Fibroblast of the aortic adventitia (primary cell): ENCODE measurements at regions not wholly inside any gene's neighbourhood (a gene's known extent, or its start where the extent isn't known, plus 50 kb on each side); places are given as distances from the start of the nearest gene placed in this dataset.

ENCODE experiments used
- DNase-seq: peaks from one replicate; pipeline ENCODE4 v3.0.0-alpha.2; 2010; ENCODE audit warnings: low read depth
- H3K4me3 ChIP-seq: 2 replicates; pipeline ENCODE4 v1.5.1; 2011; ENCODE audit warnings: low read depth, mild to moderate bottlenecking, control low read depth, low read length, moderate library complexity
- CTCF ChIP-seq: IDR thresholded peaks from 2 replicates; pipeline ENCODE4 v1.5.1; 2011; ENCODE audit warnings: mild to moderate bottlenecking, low read length, control low read depth, inconsistent platforms; ENCODE audit not compliant: insufficient read depth

GRCh38 chr15:58279106-58279505 lies 140.9 kb downstream of the AQP9 start:
- H3K4me3 ChIP-seq: no peak overlapping the region
- DNase-seq: no peak
- TF ChIP-seq CTCF: no peak

DNA sequence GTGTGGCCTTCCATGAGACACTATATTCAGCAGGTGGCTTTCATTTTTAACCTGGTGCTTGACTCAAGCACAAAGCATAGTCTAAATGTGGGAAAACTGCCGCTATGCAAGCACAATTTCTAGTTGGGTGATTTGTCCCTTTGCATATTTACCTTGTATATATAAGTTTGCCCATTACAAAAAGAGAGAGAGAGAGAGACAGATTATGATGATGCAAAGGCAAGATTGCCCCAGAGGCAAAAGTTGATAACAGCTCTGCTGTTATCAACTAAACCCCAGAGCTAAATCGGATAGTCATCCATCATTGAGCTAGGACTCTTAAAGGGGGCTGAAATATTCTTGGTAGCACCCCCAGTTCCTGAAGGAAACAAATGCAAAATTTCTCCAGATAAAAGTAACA lies 141.5 kb downstream of the AQP9 start:
- DNase-seq: no peak
- no peak for TF ChIP-seq CTCF
- no peak overlapping the region for H3K4me3 ChIP-seq

DNA sequence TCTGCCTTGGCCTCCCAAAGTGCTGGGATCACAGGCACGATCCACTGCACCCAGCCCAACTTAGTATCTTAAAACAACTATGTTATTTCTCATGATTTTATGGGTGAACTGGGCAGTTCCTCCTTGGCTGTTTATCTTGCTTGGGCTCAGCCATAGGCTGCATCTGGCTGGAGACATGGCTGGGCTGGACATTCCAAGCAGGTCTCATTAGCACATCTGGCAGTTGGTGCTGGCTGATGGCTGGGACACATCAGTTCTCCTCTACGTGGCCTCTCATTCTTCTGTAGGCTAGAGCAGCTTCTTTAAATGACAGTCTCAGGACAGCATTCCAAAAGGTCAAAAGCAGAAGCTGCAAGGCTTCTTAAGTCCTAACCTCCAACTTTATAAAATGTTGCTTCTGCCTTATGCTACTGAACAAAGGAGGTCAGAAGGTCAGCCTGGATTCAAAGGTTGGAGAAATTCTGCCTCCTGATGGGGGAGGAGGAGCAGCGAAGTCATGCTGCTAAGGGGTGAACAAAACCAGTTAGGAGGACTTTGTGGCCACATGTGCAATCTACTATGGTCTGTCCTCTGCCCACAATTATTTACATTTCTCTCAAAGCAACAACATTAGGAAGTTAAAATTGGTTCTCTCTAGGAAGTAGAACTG lies 144.0 kb downstream of the AQP9 start:
- no peak for DNase-seq
- no peak overlapping the region for H3K4me3 ChIP-seq
- no peak for TF ChIP-seq CTCF

DNA sequence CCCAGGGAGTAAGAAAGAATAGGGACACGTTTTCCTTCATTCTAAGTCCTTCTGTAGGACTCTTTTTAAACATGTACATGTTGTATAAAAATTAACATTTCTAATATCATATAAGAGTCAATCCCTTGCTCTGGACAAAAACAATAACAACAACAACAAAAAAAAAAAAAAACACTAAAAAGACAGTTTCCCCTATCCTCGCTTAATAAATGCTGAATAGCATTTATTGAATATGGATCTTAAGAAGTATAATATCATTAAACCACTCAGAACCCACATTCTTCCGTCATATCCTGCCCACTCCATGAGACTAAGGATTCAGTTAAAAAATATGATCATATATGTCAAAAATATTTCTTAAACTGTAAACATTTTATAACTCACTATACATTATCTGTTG lies 145.1 kb downstream of the AQP9 start:
- TF ChIP-seq CTCF: no peak
- H3K4me3 ChIP-seq: no peak overlapping the region

GRCh38 chr15:58284293-58284692 lies 146.1 kb downstream of the AQP9 start:
- no peak for TF ChIP-seq CTCF
- H3K4me3 ChIP-seq: no peak overlapping the region
- DNase-seq: no peak

More for the DNA sequence above, 145.1 kb downstream of the AQP9 start:
- DNase-seq: no peak

DNA sequence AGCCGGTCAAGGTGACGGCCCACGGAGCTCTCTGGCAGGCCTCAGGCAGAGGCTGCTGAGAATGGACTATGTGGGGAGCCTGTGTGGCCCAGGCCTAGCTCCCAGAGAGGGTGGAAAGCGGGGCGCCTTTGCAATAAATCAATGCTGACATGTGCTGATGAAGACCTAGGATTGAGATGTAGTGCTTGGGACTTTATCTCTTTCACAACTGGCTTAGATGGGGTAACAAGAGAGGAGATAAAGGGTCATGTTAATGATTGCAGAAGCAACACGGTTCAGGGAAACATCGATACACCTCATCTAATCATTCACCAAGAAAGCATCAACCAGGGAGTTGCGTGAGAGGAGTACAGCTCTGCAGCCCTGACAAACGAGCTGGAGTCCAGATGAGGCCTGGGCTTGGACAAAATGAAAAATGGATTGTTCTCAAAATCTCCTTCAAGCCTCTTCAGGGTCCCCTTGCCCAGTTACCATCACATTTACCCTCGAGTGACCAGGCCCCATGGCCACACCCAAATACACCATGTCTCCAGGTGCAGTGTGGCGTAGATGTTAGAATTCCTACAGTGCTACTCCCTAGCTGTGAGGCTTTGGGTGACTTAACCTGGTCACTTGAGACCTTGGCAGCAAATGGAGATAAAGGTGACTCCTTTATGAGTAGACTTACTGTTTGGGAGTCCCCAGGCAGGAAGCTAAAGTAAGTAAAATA lies 146.4 kb upstream of the LIPC start:
- no peak for TF ChIP-seq CTCF

More for the DNA sequence above, 146.4 kb upstream of the LIPC start:
- no peak overlapping the region for H3K4me3 ChIP-seq
- no peak for DNase-seq
